NOMO-1 (cell line): ENCODE measurements at regions not wholly inside any gene's neighbourhood (a gene's known extent, or its start where the extent isn't known, plus 50 kb on each side); places are given as distances from the start of the nearest gene placed in this dataset.
A peak's percentile ranks its signal among the peaks of the same experiment; 100 is the strongest.

Source experiments
- DNase-seq, 2 experiments: peaks; one replicate each; lab custom pipeline; 2025; ENCODE audit not compliant: unreplicated experiment in 2 of 2; lab: John Stamatoyannopoulos, UW

GRCh38 chr20:42020316-42020715 is 402.1 kb upstream of the CHD6 start:
- DNase-seq, result no peak

DNA sequence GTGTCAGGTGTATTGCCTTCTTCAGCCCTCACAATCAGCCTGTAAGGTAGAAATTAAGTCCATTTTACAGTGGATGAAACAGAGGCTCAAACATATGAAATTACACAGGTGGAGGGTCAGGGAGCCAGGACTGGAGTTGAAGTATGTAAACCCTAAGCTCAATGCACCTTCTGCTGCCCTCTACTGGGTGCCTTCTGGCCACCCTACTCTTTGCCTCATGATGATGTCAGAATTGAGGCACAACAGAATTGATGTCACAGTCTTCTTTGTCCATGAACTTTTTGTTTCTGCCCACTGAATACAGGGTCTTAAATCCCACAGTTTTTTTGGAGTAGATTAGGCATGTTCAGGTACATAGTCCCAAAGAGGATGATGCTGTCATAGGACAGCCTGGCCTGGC is 400.8 kb upstream of the CHD6 start:
- no peak for DNase-seq

- DNase-seq, result no peak
These were observed 391.9 kb upstream of the CHD6 start for GRCh38 chr20:42010090-42010489.

GRCh38 chr20:42007251-42007650 is 389.1 kb upstream of the CHD6 start:
- no peak for DNase-seq

DNA sequence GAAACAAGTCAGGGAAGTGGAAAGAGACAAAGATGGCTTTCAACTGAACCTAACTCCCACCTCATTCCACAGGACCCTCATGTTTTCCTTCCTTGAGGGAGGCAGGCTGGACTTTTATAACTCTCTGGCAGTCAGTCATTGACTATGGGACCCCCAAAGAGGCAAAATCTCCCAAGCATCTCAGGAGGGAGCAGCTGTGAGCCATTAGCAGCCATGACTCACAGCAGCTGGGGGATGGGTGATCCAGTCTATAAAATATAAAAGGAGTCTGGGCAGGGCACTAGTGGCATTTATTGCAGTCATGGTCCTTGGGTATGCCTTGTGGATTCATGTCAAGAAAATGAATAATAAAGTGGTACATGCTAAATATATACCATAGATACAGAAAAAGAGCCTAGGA is 387.0 kb upstream of the CHD6 start:
- DNase-seq, result no peak

- no peak for DNase-seq
These were observed 385.2 kb upstream of the CHD6 start for GRCh38 chr20:42003380-42003779.

GRCh38 chr20:41998539-41999341 is 380.6 kb upstream of the CHD6 start:
- no peak for DNase-seq

GRCh38 chr20:41996951-41997350 is 378.8 kb upstream of the CHD6 start:
- no peak for DNase-seq

DNA sequence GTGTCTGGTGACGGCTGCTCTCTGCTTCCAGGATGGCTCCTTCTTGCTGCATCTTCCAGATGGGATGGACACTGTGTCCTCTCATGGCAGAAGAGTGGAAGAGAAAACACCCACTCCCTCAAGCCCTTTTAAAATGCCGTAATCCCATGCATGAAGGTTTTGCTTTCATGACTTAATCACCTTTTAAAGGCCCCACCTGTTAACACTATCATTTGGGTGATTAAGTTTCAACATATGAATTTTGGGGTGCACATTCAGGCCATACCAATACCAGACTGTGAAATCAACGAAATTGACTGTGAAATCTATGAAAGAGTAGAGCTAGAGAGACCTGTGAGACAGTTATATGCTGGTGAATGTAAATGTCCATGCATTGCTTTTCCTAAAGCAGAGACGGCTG is 374.3 kb upstream of the CHD6 start:
- no peak for DNase-seq

- DNase-seq, result no peak
These were observed 373.2 kb upstream of the CHD6 start for GRCh38 chr20:41991412-41991811.

DNA sequence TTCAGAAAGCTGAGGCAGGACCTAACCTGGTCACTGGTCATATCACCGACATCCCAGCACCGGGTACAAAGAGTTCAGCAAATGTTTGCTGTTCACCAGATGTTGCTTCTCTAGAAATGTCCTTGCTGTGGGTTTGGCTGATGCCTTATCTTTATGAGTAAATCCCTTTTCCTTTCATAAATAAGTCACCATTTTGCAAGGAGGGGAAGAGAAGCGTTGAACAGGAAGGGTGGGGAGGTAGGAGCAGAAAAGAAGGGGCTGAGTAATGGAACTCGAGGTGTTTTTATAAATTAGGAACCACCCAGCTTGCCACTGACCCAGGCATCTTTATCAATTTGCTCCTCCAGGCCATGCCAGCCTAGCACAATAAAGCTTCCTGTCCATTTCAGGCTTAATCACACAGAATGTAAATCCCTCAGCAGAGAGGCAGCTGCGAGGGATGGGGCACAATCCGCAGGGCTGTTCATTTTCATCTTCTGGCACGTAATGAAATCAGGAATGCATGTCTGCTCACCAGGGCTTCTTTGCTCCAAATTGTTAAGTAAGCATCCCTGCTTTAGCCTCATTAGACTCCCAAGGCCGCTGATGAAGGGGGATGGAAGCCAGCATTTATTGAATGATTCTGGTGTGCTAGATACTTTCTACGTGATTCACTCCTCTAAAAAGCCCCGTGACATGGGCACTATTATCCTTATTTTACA is 371.9 kb upstream of the CHD6 start:
- no peak for DNase-seq

GRCh38 chr20:41989039-41989679 is 371.0 kb upstream of the CHD6 start:
- no peak for DNase-seq

DNA sequence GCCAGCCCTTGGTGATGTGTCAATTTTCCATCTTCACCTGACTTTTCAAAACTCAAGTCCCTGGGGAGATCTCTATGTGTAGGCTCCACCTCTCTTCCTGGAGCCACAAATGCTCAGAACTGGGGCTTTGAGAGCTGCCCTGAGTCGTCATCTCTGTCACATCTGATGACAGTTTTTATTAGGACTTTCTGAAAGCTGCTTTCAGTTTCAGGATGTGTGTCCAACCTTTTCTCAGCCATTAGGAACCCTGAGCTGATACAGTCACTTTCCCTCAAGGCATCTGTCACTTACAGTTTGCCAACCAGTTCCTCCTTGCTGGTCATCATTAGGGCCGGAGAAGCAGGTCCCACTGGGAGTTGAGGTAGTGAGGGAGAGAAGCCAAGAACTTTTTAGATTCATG is 365.9 kb upstream of the CHD6 start:
- DNase-seq, result no peak

- no peak for DNase-seq
These were observed 365.0 kb upstream of the CHD6 start for GRCh38 chr20:41983159-41983558.

DNA sequence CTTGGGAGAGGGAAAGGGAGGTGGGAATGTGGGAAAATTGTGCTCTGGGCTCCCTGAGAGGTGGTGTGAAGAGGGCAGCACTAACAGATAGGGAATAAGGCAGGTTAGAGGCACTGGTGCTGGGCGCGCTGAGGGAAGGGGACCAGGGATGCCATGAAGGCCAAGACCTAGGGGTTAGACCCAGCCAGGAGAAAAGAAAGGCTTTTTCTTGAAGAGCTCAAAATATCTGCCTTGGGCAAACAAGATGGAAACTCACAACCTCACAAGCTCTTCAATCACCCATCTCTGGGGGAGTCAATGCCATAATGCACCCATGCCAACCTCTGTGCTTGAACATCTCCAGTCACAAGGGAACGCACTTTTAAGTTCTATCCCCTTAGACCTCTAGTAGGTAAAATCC is 363.6 kb upstream of the CHD6 start:
- DNase-seq, result no peak

- no peak for DNase-seq
These were observed 360.7 kb upstream of the CHD6 start for GRCh38 chr20:41978875-41979274.

DNA sequence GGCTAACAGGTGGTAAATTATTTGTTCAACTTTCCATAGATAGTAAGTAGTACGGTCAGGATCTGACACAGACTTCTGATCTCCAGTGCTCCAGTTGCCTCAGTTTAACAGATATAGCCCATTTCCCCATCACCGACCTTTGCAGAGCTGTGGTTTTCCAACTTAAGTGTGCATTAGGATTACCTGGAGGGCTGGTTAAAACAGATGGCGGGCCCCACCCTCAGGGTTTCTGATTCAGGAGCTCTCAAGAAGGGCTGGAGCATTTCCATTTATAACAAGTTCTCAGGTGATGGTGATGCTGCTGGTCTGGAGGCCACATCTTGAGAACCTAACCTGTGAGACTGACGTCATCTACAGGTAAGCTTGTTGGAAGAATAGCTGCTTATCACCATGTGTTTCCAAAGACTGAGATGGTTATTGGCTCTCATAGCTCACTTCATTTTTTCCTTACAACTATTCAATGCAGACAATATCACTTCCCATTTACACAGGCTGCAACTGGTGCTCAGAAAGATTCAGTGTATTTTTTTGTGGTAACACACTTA is 360.1 kb upstream of the CHD6 start:
- DNase-seq, result no peak

DNA sequence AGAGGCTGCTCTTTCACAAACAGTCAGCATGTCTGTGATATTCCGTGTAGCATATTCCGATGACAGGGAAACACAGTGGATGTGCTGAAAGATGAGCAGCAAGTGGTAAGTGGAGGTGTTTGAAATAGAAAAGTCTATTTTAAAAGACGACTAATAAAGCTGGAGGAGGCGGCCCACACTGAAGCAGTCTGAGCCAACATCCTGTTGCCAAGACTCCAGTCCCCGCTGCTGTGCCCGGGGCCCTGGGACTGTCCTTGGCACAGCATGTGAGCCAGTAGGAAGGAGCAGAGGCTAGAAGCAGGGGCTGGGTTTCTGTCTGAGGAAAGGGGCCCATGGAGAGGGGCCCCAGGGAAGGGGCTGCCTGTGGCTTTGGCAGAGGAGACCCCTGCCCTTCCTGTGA is 351.5 kb upstream of the CHD6 start:
- no peak for DNase-seq

- no peak for DNase-seq
These were observed 342.0 kb upstream of the CHD6 start for GRCh38 chr20:41960166-41960565.

GRCh38 chr20:41958391-41958790 is 340.2 kb upstream of the CHD6 start:
- peak in 1 of 2 experiments; percentile 1 for DNase-seq

DNA sequence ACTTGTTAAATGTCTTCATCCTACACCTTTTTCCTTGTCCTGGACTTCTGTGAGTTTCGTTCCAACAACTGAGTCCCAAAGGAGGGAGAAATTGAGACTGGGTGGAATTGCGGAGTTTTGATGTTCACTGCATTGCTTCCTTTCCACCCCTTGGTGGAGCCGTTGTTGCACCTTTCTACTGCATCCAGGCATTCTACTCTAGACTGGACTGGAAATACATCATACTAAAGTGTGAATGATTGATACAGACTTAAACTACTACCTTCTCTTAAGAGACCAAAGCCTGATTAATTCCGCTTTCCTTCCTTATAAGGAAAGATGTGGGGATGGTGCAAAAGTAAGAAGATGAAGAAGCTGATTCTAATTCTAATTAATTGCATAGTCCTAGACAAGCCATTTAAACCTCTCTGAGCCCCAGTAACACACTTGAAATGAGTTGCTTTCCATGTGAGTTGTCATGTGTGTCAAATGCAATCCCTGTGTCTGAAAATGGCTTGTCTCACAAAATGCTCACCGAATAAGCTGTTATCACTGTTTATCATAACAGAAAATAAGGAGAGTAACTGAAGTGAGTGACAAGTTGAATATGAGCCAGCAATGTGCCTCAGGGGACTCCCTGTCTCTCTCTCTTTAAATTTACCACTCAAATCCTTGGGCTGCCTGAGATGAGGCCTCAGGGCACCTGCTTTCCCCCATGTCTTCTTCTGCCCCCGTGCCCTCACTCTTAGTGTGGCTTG is 338.3 kb upstream of the CHD6 start:
- DNase-seq, result no peak
